Keratinocyte (primary cell): ENCODE measurements at regions not wholly inside any gene's neighbourhood (a gene's known extent, or its start where the extent isn't known, plus 50 kb on each side); places are given as distances from the start of the nearest gene placed in this dataset.

Source experiments
- DNase-seq: peaks from one replicate; pipeline ENCODE4 v3.0.0-alpha.2; 2011; ENCODE audit warnings: low read depth, missing footprints, low spot score
- FAIRE-seq: peaks from 2 replicates; lab custom pipeline; 2011; peaks lifted over from hg19 to GRCh38; lab: Jason Lieb, UNC
- H2AFZ ChIP-seq: 2 replicates; pipeline ENCODE4 v1.6.0; 2012; ENCODE audit warnings: low read length, control low read depth, inconsistent platforms; ENCODE audit not compliant: control insufficient read depth
- H3K27ac ChIP-seq: 2 replicates; pipeline ENCODE4 v1.5.1; 2011; ENCODE audit warnings: low read length; ENCODE audit not compliant: control insufficient read depth, insufficient read depth
- H3K27me3 ChIP-seq: 3 replicates; pipeline ENCODE4 v1.6.0; 2011; ENCODE audit warnings: low read length; ENCODE audit not compliant: control insufficient read depth, insufficient read depth; ENCODE audit errors: extremely low read depth
- H3K36me3 ChIP-seq, 2 experiments: 2 replicates in 1 of 2; 3 replicates in 1 of 2; pipeline ENCODE4 v1.5.1; 2011; ENCODE audit warnings: low read length in 2 of 2, mild to moderate bottlenecking in 1 of 2; ENCODE audit not compliant: control insufficient read depth in 2 of 2, insufficient read depth in 2 of 2; ENCODE audit errors: extremely low read depth in 1 of 2
- H3K4me1 ChIP-seq: 3 replicates; pipeline ENCODE4 v1.5.1; 2011; ENCODE audit warnings: low read length; ENCODE audit not compliant: control insufficient read depth, insufficient read depth; ENCODE audit errors: extremely low read depth
- H3K4me2 ChIP-seq: 3 replicates; pipeline ENCODE4 v1.6.0; 2011; ENCODE audit warnings: low read depth, low read length; ENCODE audit not compliant: control insufficient read depth, insufficient read depth; ENCODE audit errors: extremely low read depth
- H3K4me3 ChIP-seq, 3 experiments: fragments of 200-600 bp in 1 of 3; sonication (generic) in 1 of 3; 2 replicates in 2 of 3; 3 replicates in 1 of 3; pipeline ENCODE4 v1.5.1; 2011 to 2016; ENCODE audit warnings: low read length in 3 of 3, mild to moderate bottlenecking in 3 of 3, control low read depth in 2 of 3, inconsistent platforms in 1 of 3, low read depth in 1 of 3, mixed read lengths in 1 of 3, mixed run types in 1 of 3, moderate library complexity in 1 of 3; ENCODE audit not compliant: control insufficient read depth in 2 of 3, insufficient read depth in 2 of 3; ENCODE audit errors: extremely low read depth in 1 of 3
- H3K79me2 ChIP-seq: 2 replicates; pipeline ENCODE4 v1.6.0; 2012; ENCODE audit warnings: low read length; ENCODE audit not compliant: control insufficient read depth, insufficient read depth
- H3K9ac ChIP-seq: 3 replicates; pipeline ENCODE4 v1.6.0; 2011; ENCODE audit warnings: low read length; ENCODE audit not compliant: control insufficient read depth, insufficient read depth; ENCODE audit errors: extremely low read depth
- H3K9me1 ChIP-seq: 3 replicates; pipeline ENCODE4 v1.6.0; 2011; ENCODE audit warnings: low read length; ENCODE audit not compliant: control insufficient read depth, insufficient read depth; ENCODE audit errors: extremely low read depth
- H3K9me3 ChIP-seq: 2 replicates; pipeline ENCODE4 v1.5.1; 2012; ENCODE audit warnings: low read depth, low read length; ENCODE audit not compliant: control insufficient read depth
- H4K20me1 ChIP-seq: 3 replicates; pipeline ENCODE4 v1.6.0; 2011; ENCODE audit warnings: low read length; ENCODE audit not compliant: control insufficient read depth, insufficient read depth; ENCODE audit errors: extremely low read depth
- EZH2 ChIP-seq: IDR thresholded peaks from one replicate; pipeline ENCODE4 v1.6.1; 2012; ENCODE audit warnings: inconsistent platforms, mild to moderate bottlenecking, low read length, moderate library complexity
- dilution Hi-C: fragments of 300-500 bp; cut with MboI; formaldehyde crosslinking; loops from one replicate; pipeline ENCODE4 v1.7.0; 2020; ENCODE audit warnings: low sequenced_read_pairs; ENCODE audit not compliant: extremely low pct_ligation_motif_present
- TF ChIP-seq, protein P1 (sequence below), 3 experiments: IDR thresholded peaks in 1 of 3; conservative IDR thresholded peaks in 1 of 3; optimal IDR thresholded peaks in 1 of 3; 2 replicates in 2 of 3; 3 replicates in 1 of 3; pipeline versions ENCODE3 to v1.5.1; 2011; ENCODE audit warnings: low read length in 3 of 3, mild to moderate bottlenecking in 3 of 3, moderate library complexity in 2 of 3, control low read depth in 1 of 3, inconsistent platforms in 1 of 3; ENCODE audit not compliant: insufficient read depth in 2 of 3; ENCODE audit errors: extremely low read depth in 1 of 3

GRCh38 chr7:17516771-17517170, 218.3 kb downstream of the AHR start:
- Histone ChIP-seq H3K36me3 (no peaks in the 10 kb centered on the region), H3K4me2 (no peak overlapping the region), H3K79me2 (no peaks in the 10 kb centered on the region), H3K4me3 (no peak overlapping the region), H3K9ac (no peak overlapping the region), H3K27me3 (no peaks in the 10 kb centered on the region), H3K27ac (no peak overlapping the region), H3K9me3 (no peaks in the 10 kb centered on the region), H2AFZ (no peak overlapping the region), H4K20me1 (no peaks in the 10 kb centered on the region), H3K9me1 (no peaks in the 10 kb centered on the region), H3K4me1 (peaks cover 10% of the 10 kb centered on the region)
- dilution Hi-C loops, result no loop called here
- no peak for TF ChIP-seq EZH2
- TF ChIP-seq, protein P1, sequence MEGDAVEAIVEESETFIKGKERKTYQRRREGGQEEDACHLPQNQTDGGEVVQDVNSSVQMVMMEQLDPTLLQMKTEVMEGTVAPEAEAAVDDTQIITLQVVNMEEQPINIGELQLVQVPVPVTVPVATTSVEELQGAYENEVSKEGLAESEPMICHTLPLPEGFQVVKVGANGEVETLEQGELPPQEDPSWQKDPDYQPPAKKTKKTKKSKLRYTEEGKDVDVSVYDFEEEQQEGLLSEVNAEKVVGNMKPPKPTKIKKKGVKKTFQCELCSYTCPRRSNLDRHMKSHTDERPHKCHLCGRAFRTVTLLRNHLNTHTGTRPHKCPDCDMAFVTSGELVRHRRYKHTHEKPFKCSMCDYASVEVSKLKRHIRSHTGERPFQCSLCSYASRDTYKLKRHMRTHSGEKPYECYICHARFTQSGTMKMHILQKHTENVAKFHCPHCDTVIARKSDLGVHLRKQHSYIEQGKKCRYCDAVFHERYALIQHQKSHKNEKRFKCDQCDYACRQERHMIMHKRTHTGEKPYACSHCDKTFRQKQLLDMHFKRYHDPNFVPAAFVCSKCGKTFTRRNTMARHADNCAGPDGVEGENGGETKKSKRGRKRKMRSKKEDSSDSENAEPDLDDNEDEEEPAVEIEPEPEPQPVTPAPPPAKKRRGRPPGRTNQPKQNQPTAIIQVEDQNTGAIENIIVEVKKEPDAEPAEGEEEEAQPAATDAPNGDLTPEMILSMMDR (optimal IDR thresholded peaks at IDR 0.05 in 1 of 3, IDR thresholded peaks at IDR 0.05 in 1 of 3, conservative IDR thresholded peaks at IDR 0.05 in 1 of 3; ENCODE audit: extremely low read depth in 1 of 3, insufficient read depth in 2 of 3, low read length in 3 of 3), result no peak
- no peak for FAIRE-seq
- DNase-seq, result no peak

DNA sequence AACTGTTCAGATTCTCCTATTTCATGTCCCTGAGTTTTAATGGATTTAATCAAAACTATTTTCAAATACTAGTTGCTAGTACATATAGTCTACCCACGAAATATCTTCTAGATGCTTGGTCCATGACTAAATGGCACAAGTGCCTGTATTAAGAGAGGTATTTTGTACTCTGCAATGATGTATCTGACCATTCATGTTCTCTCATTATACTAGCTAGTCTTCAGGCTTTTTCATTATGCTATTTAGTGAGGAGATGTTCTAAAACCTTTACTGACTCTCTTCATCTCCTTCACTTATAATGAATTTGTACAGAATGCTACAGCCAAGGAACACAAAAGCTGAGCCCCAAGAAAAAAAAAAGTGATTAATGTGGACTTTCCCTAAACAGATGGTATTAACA, 222.5 kb downstream of the AHR start:
- Histone ChIP-seq H3K4me1 (peaks cover 19% of the 10 kb centered on the region), H3K4me2 (peak overlapping the region; percentile 56), H3K9me3 (no peaks in the 10 kb centered on the region), H3K27ac (peak overlapping the region; percentile 46), H3K4me3 (no peak overlapping the region), H3K9me1 (no peaks in the 10 kb centered on the region), H3K9ac (no peak overlapping the region), H3K79me2 (no peaks in the 10 kb centered on the region), H3K36me3 (no peaks in the 10 kb centered on the region), H3K27me3 (no peaks in the 10 kb centered on the region), H2AFZ (peak overlapping the region; percentile 67), H4K20me1 (no peaks in the 10 kb centered on the region)
- peak; percentile 58 for FAIRE-seq
- dilution Hi-C loops, result no loop called here
- DNase-seq, result no peak
- TF ChIP-seq, protein P1 (optimal IDR thresholded peaks at IDR 0.05 in 1 of 3, IDR thresholded peaks at IDR 0.05 in 1 of 3, conservative IDR thresholded peaks at IDR 0.05 in 1 of 3; ENCODE audit: extremely low read depth in 1 of 3, insufficient read depth in 2 of 3, low read length in 3 of 3), result no peak
- no peak for TF ChIP-seq EZH2
